ENCODE measurements at regions not wholly inside any gene's neighbourhood (a gene's known extent, or its start where the extent isn't known, plus 50 kb on each side); places are given as distances from the start of the nearest gene placed in this dataset.

DNA sequence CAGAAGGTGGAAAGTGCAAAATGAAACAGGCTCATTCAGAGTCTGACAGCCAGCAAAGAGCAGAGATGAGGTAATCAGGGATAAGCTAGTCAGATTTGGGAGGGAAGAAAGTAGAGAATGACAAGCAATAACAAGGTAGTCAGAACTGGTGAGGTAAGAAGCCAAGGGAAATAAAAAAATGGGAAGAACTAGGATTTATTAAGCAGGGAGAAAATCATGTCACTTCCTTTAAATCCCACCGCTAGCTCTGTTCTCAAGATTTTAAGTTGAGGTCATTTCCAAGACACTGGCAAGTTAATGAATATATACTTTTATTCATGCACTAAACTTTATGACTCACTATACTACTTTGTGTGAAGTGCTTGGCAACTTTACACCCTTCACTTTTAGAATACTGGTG lies 1106.8 kb downstream of the IGSF11 start (continued):
- TF ChIP-seq, protein P1, sequence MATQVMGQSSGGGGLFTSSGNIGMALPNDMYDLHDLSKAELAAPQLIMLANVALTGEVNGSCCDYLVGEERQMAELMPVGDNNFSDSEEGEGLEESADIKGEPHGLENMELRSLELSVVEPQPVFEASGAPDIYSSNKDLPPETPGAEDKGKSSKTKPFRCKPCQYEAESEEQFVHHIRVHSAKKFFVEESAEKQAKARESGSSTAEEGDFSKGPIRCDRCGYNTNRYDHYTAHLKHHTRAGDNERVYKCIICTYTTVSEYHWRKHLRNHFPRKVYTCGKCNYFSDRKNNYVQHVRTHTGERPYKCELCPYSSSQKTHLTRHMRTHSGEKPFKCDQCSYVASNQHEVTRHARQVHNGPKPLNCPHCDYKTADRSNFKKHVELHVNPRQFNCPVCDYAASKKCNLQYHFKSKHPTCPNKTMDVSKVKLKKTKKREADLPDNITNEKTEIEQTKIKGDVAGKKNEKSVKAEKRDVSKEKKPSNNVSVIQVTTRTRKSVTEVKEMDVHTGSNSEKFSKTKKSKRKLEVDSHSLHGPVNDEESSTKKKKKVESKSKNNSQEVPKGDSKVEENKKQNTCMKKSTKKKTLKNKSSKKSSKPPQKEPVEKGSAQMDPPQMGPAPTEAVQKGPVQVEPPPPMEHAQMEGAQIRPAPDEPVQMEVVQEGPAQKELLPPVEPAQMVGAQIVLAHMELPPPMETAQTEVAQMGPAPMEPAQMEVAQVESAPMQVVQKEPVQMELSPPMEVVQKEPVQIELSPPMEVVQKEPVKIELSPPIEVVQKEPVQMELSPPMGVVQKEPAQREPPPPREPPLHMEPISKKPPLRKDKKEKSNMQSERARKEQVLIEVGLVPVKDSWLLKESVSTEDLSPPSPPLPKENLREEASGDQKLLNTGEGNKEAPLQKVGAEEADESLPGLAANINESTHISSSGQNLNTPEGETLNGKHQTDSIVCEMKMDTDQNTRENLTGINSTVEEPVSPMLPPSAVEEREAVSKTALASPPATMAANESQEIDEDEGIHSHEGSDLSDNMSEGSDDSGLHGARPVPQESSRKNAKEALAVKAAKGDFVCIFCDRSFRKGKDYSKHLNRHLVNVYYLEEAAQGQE (IDR thresholded peaks at IDR 0.05; ENCODE audit: unreplicated experiment) = no peak
- TF ChIP-seq JUNB (IDR thresholded peaks at IDR 0.05; ENCODE audit: unreplicated experiment) = no peak

DNA sequence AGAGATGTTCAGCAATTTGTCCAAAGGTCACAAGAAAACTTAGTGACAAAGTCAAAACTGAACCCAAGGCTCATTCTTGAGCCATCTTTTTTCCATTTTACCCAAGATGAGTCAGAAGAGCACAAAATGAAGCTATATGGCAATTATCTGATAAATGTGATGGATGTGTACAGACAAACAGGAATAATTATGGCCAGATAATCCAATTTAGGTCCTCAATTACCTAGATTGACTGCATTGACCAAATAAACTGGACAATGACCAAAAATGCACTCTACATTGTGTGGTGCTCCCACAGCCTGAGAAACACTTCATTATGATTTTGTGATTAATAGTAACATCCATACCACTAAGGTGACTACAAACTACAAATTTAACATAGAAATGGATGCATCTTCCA lies 1105.8 kb downstream of the IGSF11 start:
- DNase-seq (ENCODE audit: low spot score) (no peak), ATAC-seq (no peak)
- Histone ChIP-seq H3K4me1 (ENCODE audit: insufficient read depth) (no peaks in the 10 kb centered on the region), H3K4me3 (no peak overlapping the region), H3K4me2 (no peak overlapping the region), H3F3A (replicated peaks; ENCODE audit: low read depth) (no peaks in the 10 kb centered on the region), H3K27me3 (ENCODE audit: insufficient read depth) (no peaks in the 10 kb centered on the region), H2AFZ (no peak overlapping the region), H4K20me1 (replicated peaks; ENCODE audit: insufficient read depth) (no peaks in the 10 kb centered on the region), H3K27ac (ENCODE audit: low read depth) (no peak overlapping the region), H3K79me2 (replicated peaks; ENCODE audit: insufficient read depth) (no peaks in the 10 kb centered on the region), H3K36me3 (ENCODE audit: insufficient read depth) (no peaks in the 10 kb centered on the region), H3K9me2 (ENCODE audit: insufficient read depth) (no peaks in the 10 kb centered on the region)
- Mint-ChIP-seq H3K27me3 (ENCODE audit: insufficient read depth, low read depth, poor library complexity) (no peaks in the 10 kb centered on the region), H3K4me1 (no peaks in the 10 kb centered on the region), H3K27ac (no peak overlapping the region), H3K36me3 (ENCODE audit: low read depth) (no peaks in the 10 kb centered on the region), H3K4me3 (no peak overlapping the region), H3K9me3 (no peaks in the 10 kb centered on the region)
- TF ChIP-seq POLR2AphosphoS5 (IDR thresholded peaks at IDR 0.05; ENCODE audit: low read depth) (no peak), EZH2 (IDR thresholded peaks at IDR 0.05; ENCODE audit: low read depth, unreplicated experiment) (no peak)
- TF ChIP-seq, protein P1 (IDR thresholded peaks at IDR 0.05; ENCODE audit: unreplicated experiment) = no peak

DNA sequence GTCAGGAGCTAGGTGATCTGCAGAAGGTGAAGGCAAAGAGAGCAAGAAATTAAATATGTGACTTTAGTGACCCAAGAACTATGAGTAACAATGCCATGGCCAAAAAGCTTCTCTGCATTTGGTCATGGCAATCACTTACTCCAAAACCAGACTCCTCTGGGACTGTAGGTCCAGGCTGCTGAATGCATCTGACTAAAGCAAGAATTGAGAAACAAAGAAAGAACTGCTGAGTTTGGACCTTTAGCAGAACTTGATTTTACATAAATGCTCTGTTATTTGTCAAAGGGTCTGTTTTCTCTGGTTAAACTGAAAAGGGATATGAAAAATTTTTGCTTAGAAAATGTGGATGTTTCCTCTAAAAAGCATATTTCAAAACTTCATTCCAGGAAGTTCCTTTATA lies 1102.2 kb downstream of the IGSF11 start:
- no peak overlapping the region for H3K4me2 ChIP-seq
- H3F3A ChIP-seq (replicated peaks; ENCODE audit: low read depth) = no peaks in the 10 kb centered on the region
- H3K4me1 ChIP-seq (ENCODE audit: insufficient read depth) = no peaks in the 10 kb centered on the region
- Mint-ChIP-seq H3K27me3 (ENCODE audit: insufficient read depth, low read depth, poor library complexity) (no peaks in the 10 kb centered on the region), H3K27ac (no peak overlapping the region), H3K9me3 (no peaks in the 10 kb centered on the region), H3K36me3 (ENCODE audit: low read depth) (no peaks in the 10 kb centered on the region), H3K4me1 (no peaks in the 10 kb centered on the region), H3K4me3 (no peak overlapping the region)
- H3K27me3 ChIP-seq (ENCODE audit: insufficient read depth) = no peaks in the 10 kb centered on the region
- H3K27ac ChIP-seq (ENCODE audit: low read depth) = no peak overlapping the region
- H4K20me1 ChIP-seq (replicated peaks; ENCODE audit: insufficient read depth) = no peaks in the 10 kb centered on the region
- H3K9me2 ChIP-seq (ENCODE audit: insufficient read depth) = no peaks in the 10 kb centered on the region
- no peaks in the 10 kb centered on the region for H3K79me2 ChIP-seq (replicated peaks; ENCODE audit: insufficient read depth)
- H2AFZ ChIP-seq = no peak overlapping the region
- ATAC-seq (no peak), DNase-seq (ENCODE audit: low spot score) (no peak)
- no peak overlapping the region for H3K4me3 ChIP-seq
- H3K36me3 ChIP-seq (ENCODE audit: insufficient read depth) = no peaks in the 10 kb centered on the region
- TF ChIP-seq, protein P2, sequence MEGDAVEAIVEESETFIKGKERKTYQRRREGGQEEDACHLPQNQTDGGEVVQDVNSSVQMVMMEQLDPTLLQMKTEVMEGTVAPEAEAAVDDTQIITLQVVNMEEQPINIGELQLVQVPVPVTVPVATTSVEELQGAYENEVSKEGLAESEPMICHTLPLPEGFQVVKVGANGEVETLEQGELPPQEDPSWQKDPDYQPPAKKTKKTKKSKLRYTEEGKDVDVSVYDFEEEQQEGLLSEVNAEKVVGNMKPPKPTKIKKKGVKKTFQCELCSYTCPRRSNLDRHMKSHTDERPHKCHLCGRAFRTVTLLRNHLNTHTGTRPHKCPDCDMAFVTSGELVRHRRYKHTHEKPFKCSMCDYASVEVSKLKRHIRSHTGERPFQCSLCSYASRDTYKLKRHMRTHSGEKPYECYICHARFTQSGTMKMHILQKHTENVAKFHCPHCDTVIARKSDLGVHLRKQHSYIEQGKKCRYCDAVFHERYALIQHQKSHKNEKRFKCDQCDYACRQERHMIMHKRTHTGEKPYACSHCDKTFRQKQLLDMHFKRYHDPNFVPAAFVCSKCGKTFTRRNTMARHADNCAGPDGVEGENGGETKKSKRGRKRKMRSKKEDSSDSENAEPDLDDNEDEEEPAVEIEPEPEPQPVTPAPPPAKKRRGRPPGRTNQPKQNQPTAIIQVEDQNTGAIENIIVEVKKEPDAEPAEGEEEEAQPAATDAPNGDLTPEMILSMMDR (conservative IDR thresholded peaks at IDR 0.05; ENCODE audit: low read depth in 2 of 2) = no peak
- TF ChIP-seq JUNB (IDR thresholded peaks at IDR 0.05; ENCODE audit: unreplicated experiment) (no peak), EZH2phosphoT487 (IDR thresholded peaks at IDR 0.05; ENCODE audit: unreplicated experiment) (no peak), NANOG (IDR thresholded peaks at IDR 0.05; ENCODE audit: borderline replicate concordance) (no peak), ZNF114 (CRISPR knock-in tag; IDR thresholded peaks at IDR 0.05) (no peak), ZNF331 (CRISPR knock-in tag; IDR thresholded peaks at IDR 0.05; ENCODE audit: low read depth) (no peak), STAT1 (IDR thresholded peaks at IDR 0.05; ENCODE audit: unreplicated experiment) (no peak), POLR2AphosphoS5 (IDR thresholded peaks at IDR 0.05; ENCODE audit: low read depth) (no peak), EZH2 (IDR thresholded peaks at IDR 0.05; ENCODE audit: low read depth, unreplicated experiment) (no peak)
- TF ChIP-seq, protein P1 (IDR thresholded peaks at IDR 0.05; ENCODE audit: unreplicated experiment) = no peak

All from GM23338 (cell line).